GM12873 (cell line): ENCODE measurements at regions not wholly inside any gene's neighbourhood (a gene's known extent, or its start where the extent isn't known, plus 50 kb on each side); places are given as distances from the start of the nearest gene placed in this dataset.

Source experiments
- TF ChIP-seq, protein P1 (sequence below): IDR thresholded peaks from 2 replicates; pipeline ENCODE4 v1.5.1; 2012; ENCODE audit warnings: low read depth, mild to moderate bottlenecking, moderate library complexity, low read length, control low read depth; ENCODE audit not compliant: insufficient read depth; ENCODE audit errors: missing control alignments

- TF ChIP-seq, protein P1, sequence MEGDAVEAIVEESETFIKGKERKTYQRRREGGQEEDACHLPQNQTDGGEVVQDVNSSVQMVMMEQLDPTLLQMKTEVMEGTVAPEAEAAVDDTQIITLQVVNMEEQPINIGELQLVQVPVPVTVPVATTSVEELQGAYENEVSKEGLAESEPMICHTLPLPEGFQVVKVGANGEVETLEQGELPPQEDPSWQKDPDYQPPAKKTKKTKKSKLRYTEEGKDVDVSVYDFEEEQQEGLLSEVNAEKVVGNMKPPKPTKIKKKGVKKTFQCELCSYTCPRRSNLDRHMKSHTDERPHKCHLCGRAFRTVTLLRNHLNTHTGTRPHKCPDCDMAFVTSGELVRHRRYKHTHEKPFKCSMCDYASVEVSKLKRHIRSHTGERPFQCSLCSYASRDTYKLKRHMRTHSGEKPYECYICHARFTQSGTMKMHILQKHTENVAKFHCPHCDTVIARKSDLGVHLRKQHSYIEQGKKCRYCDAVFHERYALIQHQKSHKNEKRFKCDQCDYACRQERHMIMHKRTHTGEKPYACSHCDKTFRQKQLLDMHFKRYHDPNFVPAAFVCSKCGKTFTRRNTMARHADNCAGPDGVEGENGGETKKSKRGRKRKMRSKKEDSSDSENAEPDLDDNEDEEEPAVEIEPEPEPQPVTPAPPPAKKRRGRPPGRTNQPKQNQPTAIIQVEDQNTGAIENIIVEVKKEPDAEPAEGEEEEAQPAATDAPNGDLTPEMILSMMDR, result no peak
Observed at GRCh38 chr9:20028849-20029231, 240.0 kb upstream of the SLC24A2 start.

DNA sequence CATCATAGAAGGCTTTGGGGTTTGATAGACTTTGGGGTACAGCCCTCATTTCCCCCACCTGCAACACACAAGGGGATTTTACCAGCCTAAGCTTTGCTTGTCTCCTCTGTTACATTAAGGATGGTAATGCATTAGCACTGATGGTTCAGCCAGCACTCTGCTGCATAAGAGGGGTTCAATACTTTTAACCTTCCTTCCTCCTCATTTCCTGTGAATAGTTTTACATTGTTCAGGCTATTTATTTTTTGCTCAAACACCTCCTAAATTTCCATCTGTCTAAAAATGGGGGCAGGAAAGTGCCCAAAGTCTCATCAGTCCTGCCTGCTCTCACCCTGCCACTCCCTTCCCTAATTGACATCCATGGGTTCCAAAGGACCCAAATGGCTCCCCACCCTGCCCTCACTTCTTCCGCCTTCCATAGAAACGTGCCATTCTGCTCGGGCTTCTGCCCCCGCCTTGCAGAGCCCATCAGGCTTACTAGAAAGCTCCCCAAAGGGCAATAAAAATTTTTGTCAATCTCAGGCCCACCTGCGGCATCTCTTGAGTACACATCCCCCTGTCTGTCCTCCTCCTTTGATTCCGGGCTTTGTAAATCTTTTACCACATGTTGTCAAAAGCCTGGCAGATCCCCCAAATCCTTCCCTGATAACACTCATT is 239.5 kb upstream of the SLC24A2 start:
- TF ChIP-seq, protein P1, result no peak

GRCh38 chr9:20023961-20024571 is 235.2 kb upstream of the SLC24A2 start:
- TF ChIP-seq, protein P1, result no peak

DNA sequence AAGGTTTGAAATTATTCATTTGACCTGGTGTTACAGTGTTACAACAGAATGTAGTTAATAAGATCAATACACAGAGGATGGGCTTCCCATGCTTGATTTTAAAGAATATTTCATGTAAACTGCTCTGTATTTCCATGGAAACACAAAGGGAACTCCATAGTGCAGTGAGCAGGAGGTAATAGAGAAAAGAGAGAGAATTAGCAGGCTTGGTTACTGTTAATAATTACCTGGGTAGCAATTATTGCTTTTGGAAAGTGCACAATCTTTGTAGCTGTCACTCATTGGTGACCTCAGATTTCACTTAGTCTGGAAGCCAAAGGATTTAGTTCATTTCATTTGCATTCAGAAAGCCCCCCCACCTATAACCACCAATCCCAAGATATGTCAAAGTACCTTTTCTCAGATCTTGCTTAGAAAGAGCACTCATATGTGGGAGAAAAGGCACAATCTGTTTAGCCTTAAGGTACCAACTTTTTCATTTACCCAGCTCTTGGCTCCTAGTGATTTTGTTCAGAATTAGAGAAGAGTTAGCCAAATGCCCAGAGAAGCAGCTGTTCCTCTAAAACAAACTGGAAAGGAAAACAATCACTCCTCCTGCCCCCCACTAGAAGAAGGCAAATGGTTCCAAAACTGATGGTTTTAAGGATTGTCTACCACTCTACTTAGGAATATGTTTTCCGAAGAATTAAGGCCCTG is 234.5 kb upstream of the SLC24A2 start:
- TF ChIP-seq, protein P1, result no peak

GRCh38 chr9:20022410-20022809 is 233.6 kb upstream of the SLC24A2 start:
- TF ChIP-seq, protein P1, result no peak

DNA sequence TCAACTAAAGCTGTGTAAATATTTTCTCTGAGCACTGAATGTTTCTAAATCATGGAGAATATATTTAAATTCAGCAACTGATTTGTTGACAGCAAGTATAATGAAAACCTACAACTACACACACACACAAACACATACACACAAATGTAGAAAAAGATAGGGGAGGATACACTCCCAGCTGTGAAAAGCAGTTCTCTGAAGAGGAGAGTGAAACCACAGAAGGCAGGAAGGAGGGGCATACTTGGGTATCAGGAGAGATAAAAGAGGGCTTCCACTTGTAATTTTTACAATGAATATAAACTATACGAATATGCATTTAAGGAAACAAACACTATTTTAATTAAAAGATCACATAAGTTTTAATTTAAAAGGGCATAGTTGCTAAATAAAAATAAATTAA is 227.8 kb upstream of the SLC24A2 start:
- TF ChIP-seq, protein P1, result no peak

- TF ChIP-seq, protein P1, result no peak
Observed at GRCh38 chr9:20015427-20015931, 226.6 kb upstream of the SLC24A2 start.
